GM12891 (cell line): ENCODE measurements at regions not wholly inside any gene's neighbourhood (a gene's known extent, or its start where the extent isn't known, plus 50 kb on each side); places are given as distances from the start of the nearest gene placed in this dataset.

Source experiments
- DNase-seq: peaks from one replicate; pipeline ENCODE4 v3.0.0; 2011; ENCODE audit warnings: low spot score; ENCODE audit not compliant: insufficient read length
- FAIRE-seq: peaks from 2 replicates; lab custom pipeline; 2011; peaks lifted over from hg19 to GRCh38; lab: Jason Lieb, UNC
- PAX5 ChIP-seq: IDR thresholded peaks from 2 replicates; pipeline ENCODE4 v1.6.1; 2011; ENCODE audit warnings: low read length, moderate library complexity, mild to moderate bottlenecking; ENCODE audit not compliant: insufficient read depth, severe bottlenecking
- POLR2A ChIP-seq: IDR thresholded peaks from 2 replicates; pipeline ENCODE4 v1.6.1; 2011; ENCODE audit warnings: low read depth, low read length, control low read depth
- POLR2AphosphoS5 ChIP-seq: IDR thresholded peaks from 2 replicates; pipeline ENCODE4 v1.6.1; 2011; ENCODE audit warnings: low read depth, low read length, control low read depth
- POU2F2 ChIP-seq: IDR thresholded peaks from 2 replicates; pipeline ENCODE4 v1.6.1; 2011; ENCODE audit warnings: low read depth, mild to moderate bottlenecking, control low read depth, low read length, moderate library complexity
- SPI1 ChIP-seq: IDR thresholded peaks from 2 replicates; pipeline ENCODE4 v1.6.1; 2011; ENCODE audit warnings: low read depth, low read length, control low read depth
- TAF1 ChIP-seq: IDR thresholded peaks from 2 replicates; pipeline ENCODE4 v1.6.1; 2011; ENCODE audit warnings: low read depth, low read length, control low read depth

GRCh38 chr11:44506375-44507016, 59.0 kb upstream of the CD82 start:
- no peak for FAIRE-seq
- TF ChIP-seq POLR2AphosphoS5 (no peak), POLR2A (no peak), PAX5 (no peak), POU2F2 (no peak), TAF1 (no peak), SPI1 (no peak)
- DNase-seq, result no peak

- DNase-seq, result no peak
- no peak for FAIRE-seq
- TF ChIP-seq POLR2A, result no peak
- TF ChIP-seq PAX5, result no peak
- no peak for TF ChIP-seq SPI1
- no peak for TF ChIP-seq POU2F2
- no peak for TF ChIP-seq TAF1
- TF ChIP-seq POLR2AphosphoS5, result no peak
Measured at GRCh38 chr11:44507491-44507890, 58.0 kb upstream of the CD82 start.

- no peak for FAIRE-seq
- TF ChIP-seq SPI1 (no peak), POU2F2 (no peak), PAX5 (no peak), POLR2AphosphoS5 (no peak), POLR2A (no peak), TAF1 (no peak)
- DNase-seq, result no peak
Measured at GRCh38 chr11:44507896-44508445, 57.5 kb upstream of the CD82 start.

- no peak for DNase-seq
- FAIRE-seq, result no peak
- no peak for TF ChIP-seq POLR2A
- no peak for TF ChIP-seq POLR2AphosphoS5
- TF ChIP-seq PAX5, result no peak
- no peak for TF ChIP-seq SPI1
- TF ChIP-seq POU2F2, result no peak
- no peak for TF ChIP-seq TAF1
Measured at GRCh38 chr11:44509296-44509695, 56.2 kb upstream of the CD82 start.

- FAIRE-seq (no peak), DNase-seq (no peak)
- TF ChIP-seq POLR2A (no peak), POLR2AphosphoS5 (no peak), POU2F2 (no peak), SPI1 (no peak), TAF1 (no peak), PAX5 (no peak)
Measured at GRCh38 chr11:44510372-44510771, 55.1 kb upstream of the CD82 start.

GRCh38 chr11:44512818-44513217, 52.6 kb upstream of the CD82 start:
- TF ChIP-seq TAF1, result no peak
- no peak for TF ChIP-seq POLR2AphosphoS5
- no peak for TF ChIP-seq PAX5
- no peak for TF ChIP-seq SPI1
- TF ChIP-seq POLR2A, result no peak
- no peak for TF ChIP-seq POU2F2
- no peak for FAIRE-seq
- no peak for DNase-seq

GRCh38 chr11:44515048-44515447, 50.4 kb upstream of the CD82 start:
- DNase-seq (no peak), FAIRE-seq (no peak)
- TF ChIP-seq SPI1, result no peak
- TF ChIP-seq POU2F2, result no peak
- TF ChIP-seq TAF1, result no peak
- TF ChIP-seq POLR2A, result no peak
- TF ChIP-seq POLR2AphosphoS5, result no peak
- no peak for TF ChIP-seq PAX5
